Body of pancreas (tissue), 4 donors: ENCODE measurements at regions not wholly inside any gene's neighbourhood (a gene's known extent, or its start where the extent isn't known, plus 50 kb on each side); places are given as distances from the start of the nearest gene placed in this dataset.

Source experiments
- POLR2A ChIP-seq, 3 donors: fragments of 450-650 bp; IDR thresholded peaks; one replicate each; pipeline ENCODE4 v1.6.1; 2016; ENCODE audit warnings: antibody characterized with exemption in 3 of 3, mild to moderate bottlenecking in 2 of 3
- TF ChIP-seq, protein P1 (sequence below), 7 experiments: fragments of 450-650 bp in 4 of 7; fragments of 200-600 bp in 3 of 7; sonication (generic) in 3 of 7; IDR thresholded peaks; one replicate each; pipeline ENCODE4 v1.5.1; 2016 to 2019; ENCODE audit warnings: antibody characterized with exemption in 7 of 7

DNA sequence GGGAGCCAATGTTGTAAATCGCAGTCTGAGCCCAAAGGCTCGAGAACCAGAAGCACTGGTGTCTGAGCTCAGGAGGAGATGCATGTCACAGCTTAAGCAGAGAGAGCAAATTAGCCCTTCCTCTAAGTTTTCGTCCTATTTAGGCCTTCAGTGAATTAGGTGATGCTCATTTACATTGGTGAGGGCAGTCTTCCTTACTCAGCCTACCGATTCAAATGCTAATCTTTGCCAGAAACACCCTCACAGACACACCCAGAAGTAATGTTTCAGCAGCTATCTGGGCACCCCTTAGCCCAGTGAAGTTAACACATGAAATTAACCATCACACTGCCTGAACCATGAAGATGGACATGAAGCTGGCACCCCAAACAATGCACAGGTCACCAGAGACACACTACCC, 385.1 kb downstream of the STK39 start:
- TF ChIP-seq, protein P1, sequence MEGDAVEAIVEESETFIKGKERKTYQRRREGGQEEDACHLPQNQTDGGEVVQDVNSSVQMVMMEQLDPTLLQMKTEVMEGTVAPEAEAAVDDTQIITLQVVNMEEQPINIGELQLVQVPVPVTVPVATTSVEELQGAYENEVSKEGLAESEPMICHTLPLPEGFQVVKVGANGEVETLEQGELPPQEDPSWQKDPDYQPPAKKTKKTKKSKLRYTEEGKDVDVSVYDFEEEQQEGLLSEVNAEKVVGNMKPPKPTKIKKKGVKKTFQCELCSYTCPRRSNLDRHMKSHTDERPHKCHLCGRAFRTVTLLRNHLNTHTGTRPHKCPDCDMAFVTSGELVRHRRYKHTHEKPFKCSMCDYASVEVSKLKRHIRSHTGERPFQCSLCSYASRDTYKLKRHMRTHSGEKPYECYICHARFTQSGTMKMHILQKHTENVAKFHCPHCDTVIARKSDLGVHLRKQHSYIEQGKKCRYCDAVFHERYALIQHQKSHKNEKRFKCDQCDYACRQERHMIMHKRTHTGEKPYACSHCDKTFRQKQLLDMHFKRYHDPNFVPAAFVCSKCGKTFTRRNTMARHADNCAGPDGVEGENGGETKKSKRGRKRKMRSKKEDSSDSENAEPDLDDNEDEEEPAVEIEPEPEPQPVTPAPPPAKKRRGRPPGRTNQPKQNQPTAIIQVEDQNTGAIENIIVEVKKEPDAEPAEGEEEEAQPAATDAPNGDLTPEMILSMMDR (IDR thresholded peaks at IDR 0.05), result no peak
- no peak for TF ChIP-seq POLR2A (IDR thresholded peaks at IDR 0.05)
